ENCODE measurements at regions not wholly inside any gene's neighbourhood (a gene's known extent, or its start where the extent isn't known, plus 50 kb on each side); places are given as distances from the start of the nearest gene placed in this dataset.

- no TSS peak for BruUV-seq (replicated peaks)
- Histone ChIP-seq H3K9ac (ENCODE audit: low read length) (no peak overlapping the region), H3K36me3 (ENCODE audit: control insufficient read depth in 1 of 2, insufficient read depth in 2 of 2, low read length in 2 of 2) (no peaks in the 10 kb centered on the region), H3K9me3 (ENCODE audit: control insufficient read depth in 1 of 2, insufficient read depth in 1 of 2, low read depth in 1 of 2, low read length in 2 of 2) (no peaks in the 10 kb centered on the region), H3K9me2 (ENCODE audit: insufficient read depth) (no peaks in the 10 kb centered on the region), H3K27me3 (ENCODE audit: insufficient read depth, low read length) (no peaks in the 10 kb centered on the region), H2AFZ (ENCODE audit: low read depth, low read length, poor library complexity, severe bottlenecking) (no peak overlapping the region), H4K20me1 (ENCODE audit: insufficient read depth) (no peaks in the 10 kb centered on the region), H3K27ac (ENCODE audit: low read depth, low read length) (no peak overlapping the region), H3K79me2 (ENCODE audit: insufficient read depth, low read length) (no peaks in the 10 kb centered on the region), H3K4me1 (ENCODE audit: control insufficient read depth in 1 of 2, insufficient read depth in 2 of 2, low read length in 2 of 2) (no peaks in the 10 kb centered on the region), H3K4me2 (ENCODE audit: low read length) (no peak overlapping the region), H3K4me3 (replicated peaks in 1 of 2; ENCODE audit: low read depth in 1 of 2, low read length in 2 of 2) (no peak overlapping the region)
- ATAC-seq (no peak), DNase-seq (ENCODE audit: low read depth, low spot score) (no peak)
- intact Hi-C loops (cut with micrococcal nuclease) = no loop called here
- TF ChIP-seq EGR1 (IDR thresholded peaks at IDR 0.05; ENCODE audit: low read depth) (no peak), EZH2phosphoT487 (IDR thresholded peaks at IDR 0.05; ENCODE audit: borderline replicate concordance) (no peak), SRF (IDR thresholded peaks at IDR 0.05; ENCODE audit: low read depth) (no peak), FOSL1 (IDR thresholded peaks at IDR 0.05; ENCODE audit: low read depth) (no peak), ZFX (IDR thresholded peaks at IDR 0.05) (no peak), ZBTB33 (IDR thresholded peaks at IDR 0.05; ENCODE audit: extremely low read depth, insufficient replicate concordance, low read length) (no peak), ATF3 (IDR thresholded peaks at IDR 0.05) (no peak), SIN3A (IDR thresholded peaks at IDR 0.05; ENCODE audit: low read depth) (no peak), POLR2AphosphoS5 (IDR thresholded peaks at IDR 0.05; ENCODE audit: low read depth, low read length) (no peak), CTCF (IDR thresholded peaks at IDR 0.05 in 2 of 3, conservative IDR thresholded peaks at IDR 0.05 in 1 of 3; ENCODE audit: borderline replicate concordance in 1 of 3, insufficient read depth in 1 of 3, low read depth in 2 of 3, low read length in 2 of 3) (no peak), EZH2 (IDR thresholded peaks at IDR 0.05) (no peak), CBX3 (IDR thresholded peaks at IDR 0.05; ENCODE audit: low read depth) (no peak), ZNF274 (IDR thresholded peaks at IDR 0.05; ENCODE audit: low read depth, low read length) (no peak), POLR2A (IDR thresholded peaks at IDR 0.05; ENCODE audit: borderline replicate concordance, extremely low read depth, insufficient read depth, insufficient read length) (no peak), SP1 (IDR thresholded peaks at IDR 0.05; ENCODE audit: low read depth) (no peak), RAD21 (IDR thresholded peaks at IDR 0.05; ENCODE audit: low read depth) (no peak), TCF7L2 (IDR thresholded peaks at IDR 0.05; ENCODE audit: borderline replicate concordance, extremely low read depth, insufficient read depth, insufficient read length) (no peak), MAX (IDR thresholded peaks at IDR 0.05) (no peak), CEBPB (IDR thresholded peaks at IDR 0.05; ENCODE audit: low read depth) (no peak)
- RAD21 ChIA-PET (ENCODE audit: low non-redundant PET in 1 of 2, low total read pairs in 2 of 2, uncharacterized antibody in 2 of 2, unreplicated experiment in 2 of 2) = no interaction called here
- POLR2A ChIA-PET = no interaction called here
- CTCF ChIA-PET = no interaction called here
Observed at GRCh38 chr10:52906046-52906445, 133.5 kb upstream of the MBL2 start.
